ENCODE measurements at regions not wholly inside any gene's neighbourhood (a gene's known extent, or its start where the extent isn't known, plus 50 kb on each side); places are given as distances from the start of the nearest gene placed in this dataset.

GRCh38 chr10:121665809-121666208 is 67.6 kb upstream of the FGFR2 start:
- TF ChIP-seq EZH2 (IDR thresholded peaks at IDR 0.05; ENCODE audit: borderline replicate concordance, low read length) = no peak
- no peak for TF ChIP-seq CTCF (IDR thresholded peaks at IDR 0.05; ENCODE audit: low read length)

Measured in OCI-LY1 (cell line).